22Rv1 (cell line): ENCODE measurements at regions not wholly inside any gene's neighbourhood (a gene's known extent, or its start where the extent isn't known, plus 50 kb on each side); places are given as distances from the start of the nearest gene placed in this dataset.
"Not testable (repeated sequence)": the region's sequence is repeated elsewhere in the genome, so short reads cannot be mapped to it uniquely, and the experiment has no call there.

ENCODE experiments used
- H3K27ac ChIP-seq: fragments of 450-650 bp; 2 replicates; pipeline ENCODE4 v1.5.1; 2017
- ZFX ChIP-seq: fragments of 450-650 bp; IDR thresholded peaks from 2 replicates; pipeline ENCODE4 v1.6.1; 2017; ENCODE audit warnings: antibody characterized with exemption, borderline replicate concordance
- TF ChIP-seq, protein P1 (sequence below): fragments of 450-650 bp; IDR thresholded peaks from 2 replicates; pipeline ENCODE4 v1.5.1; 2017; ENCODE audit warnings: mild to moderate bottlenecking

DNA sequence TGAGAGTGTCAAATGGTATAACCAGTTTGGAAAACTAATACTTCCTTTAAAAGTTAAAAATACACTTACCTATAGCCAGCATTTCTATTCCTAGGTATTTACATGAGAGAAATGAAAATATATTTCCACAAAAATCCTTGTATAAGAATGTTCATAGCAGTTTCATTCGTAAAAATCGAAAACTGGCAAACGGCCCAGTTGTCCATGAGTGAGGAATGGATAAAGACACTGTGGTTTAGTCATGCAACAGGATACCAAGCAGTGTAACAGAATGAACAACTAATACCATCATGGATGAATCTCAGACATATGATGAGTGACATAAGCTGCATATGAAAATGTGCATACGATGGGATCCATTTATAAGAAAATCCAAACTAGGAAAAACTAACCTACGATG, 136.7 kb downstream of the MACROH2A1 start:
- TF ChIP-seq, protein P1, sequence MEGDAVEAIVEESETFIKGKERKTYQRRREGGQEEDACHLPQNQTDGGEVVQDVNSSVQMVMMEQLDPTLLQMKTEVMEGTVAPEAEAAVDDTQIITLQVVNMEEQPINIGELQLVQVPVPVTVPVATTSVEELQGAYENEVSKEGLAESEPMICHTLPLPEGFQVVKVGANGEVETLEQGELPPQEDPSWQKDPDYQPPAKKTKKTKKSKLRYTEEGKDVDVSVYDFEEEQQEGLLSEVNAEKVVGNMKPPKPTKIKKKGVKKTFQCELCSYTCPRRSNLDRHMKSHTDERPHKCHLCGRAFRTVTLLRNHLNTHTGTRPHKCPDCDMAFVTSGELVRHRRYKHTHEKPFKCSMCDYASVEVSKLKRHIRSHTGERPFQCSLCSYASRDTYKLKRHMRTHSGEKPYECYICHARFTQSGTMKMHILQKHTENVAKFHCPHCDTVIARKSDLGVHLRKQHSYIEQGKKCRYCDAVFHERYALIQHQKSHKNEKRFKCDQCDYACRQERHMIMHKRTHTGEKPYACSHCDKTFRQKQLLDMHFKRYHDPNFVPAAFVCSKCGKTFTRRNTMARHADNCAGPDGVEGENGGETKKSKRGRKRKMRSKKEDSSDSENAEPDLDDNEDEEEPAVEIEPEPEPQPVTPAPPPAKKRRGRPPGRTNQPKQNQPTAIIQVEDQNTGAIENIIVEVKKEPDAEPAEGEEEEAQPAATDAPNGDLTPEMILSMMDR: no peak
- no peak for TF ChIP-seq ZFX
- no peak overlapping the region for H3K27ac ChIP-seq

DNA sequence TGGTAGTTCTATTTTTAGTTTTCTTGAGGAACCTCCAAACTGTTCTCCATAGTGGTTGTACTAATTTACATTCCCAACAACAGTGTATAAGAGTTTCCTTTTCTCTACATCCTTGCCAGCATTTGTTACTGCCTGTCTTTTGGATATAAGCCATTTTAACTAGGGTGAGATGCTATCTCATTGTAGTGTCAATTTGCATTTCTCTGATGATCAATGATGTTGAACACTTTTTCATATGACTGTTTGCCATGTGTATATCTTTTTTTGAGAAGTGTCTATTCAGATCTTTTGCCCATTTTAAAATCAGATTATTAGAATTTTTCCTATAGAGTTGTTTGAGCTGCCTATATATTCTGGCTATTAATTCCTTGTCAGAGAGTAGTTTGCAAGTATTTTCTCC, 138.9 kb downstream of the MACROH2A1 start:
- not testable (repeated sequence) for H3K27ac ChIP-seq

DNA sequence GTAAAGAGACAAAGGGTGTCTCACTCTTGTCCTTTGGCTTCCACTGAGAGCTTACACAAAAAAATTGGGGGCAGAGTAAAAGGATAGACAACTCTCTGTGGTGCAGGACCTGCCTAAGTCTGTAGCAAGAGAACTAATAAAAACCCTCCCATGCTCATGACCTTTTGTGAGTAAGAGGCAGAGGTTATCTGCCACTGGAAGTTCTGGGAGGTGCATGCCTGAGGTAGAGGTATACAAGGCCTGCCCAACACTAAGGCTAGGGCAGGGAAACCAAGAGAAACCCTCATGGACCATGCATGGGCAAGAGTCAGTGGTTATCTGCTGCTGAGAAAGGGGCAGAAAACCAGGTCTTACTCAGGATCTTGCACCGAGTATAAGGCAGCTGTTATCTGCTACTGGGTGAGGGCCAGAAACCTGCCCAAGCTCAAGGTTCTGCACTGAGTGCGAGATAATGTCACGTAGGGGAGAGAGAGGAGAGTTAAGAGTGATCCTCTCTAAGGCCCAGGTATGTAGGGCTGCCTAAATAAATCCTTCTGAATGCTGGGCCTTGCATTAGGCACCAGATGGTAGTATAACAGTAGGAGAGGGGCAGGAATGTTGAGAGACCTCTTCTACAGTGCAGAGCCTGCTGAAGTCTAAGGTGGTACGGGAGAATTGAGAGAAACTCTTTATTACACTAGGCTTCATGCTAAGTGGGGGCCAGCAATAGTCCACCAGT, 143.4 kb downstream of the MACROH2A1 start:
- TF ChIP-seq ZFX: no peak
- no peak overlapping the region for H3K27ac ChIP-seq

DNA sequence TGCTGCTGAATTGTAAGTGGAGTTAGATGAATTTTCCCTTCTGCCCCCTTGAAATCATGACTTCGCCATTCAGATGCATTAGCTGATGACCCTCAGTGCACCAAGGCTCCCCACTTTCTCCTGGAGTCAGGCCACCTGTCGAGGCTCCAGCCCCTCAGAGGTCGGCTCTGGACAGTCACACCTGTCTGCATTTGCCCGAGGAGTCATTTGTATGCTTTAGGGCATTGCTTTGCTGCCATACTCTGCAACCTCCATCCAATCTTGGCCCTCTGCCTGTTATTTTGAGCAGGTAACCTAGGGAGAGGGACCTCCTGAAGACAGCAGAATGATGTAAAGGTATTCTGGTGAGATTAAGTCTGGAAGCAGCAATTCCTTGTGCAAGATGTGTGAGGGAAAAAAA, 144.8 kb downstream of the MACROH2A1 start:
- no peak overlapping the region for H3K27ac ChIP-seq
- TF ChIP-seq, protein P1: no peak
- no peak for TF ChIP-seq ZFX

DNA sequence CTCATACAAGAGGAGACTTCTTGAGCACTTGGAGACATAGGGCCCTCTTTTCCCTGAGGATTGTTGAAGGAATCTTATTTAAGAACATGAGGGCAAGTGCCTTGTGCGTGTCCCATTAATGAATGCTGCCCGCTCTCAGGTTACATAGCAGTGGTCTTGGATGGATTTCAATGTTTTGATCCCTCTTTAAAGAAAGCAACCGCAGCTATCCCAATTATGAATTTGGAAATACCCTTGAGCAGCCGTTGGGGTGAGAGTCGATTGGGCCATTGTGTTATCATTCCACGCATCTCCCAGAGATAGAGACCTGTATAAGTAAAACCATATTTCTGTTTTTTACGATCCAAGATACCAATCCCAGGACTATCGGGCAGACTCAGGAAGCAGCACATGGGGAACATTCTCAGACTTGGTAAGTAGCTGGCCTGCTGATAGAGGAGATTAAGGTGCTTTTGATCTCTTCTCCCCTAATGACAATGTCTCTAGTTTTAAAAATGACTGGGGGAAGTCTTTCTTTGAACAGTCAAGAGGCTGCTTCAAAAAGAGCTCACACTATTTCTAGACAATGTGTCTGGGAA, 145.3 kb downstream of the MACROH2A1 start:
- no peak overlapping the region for H3K27ac ChIP-seq
- TF ChIP-seq ZFX: no peak
- TF ChIP-seq, protein P1: no peak

DNA sequence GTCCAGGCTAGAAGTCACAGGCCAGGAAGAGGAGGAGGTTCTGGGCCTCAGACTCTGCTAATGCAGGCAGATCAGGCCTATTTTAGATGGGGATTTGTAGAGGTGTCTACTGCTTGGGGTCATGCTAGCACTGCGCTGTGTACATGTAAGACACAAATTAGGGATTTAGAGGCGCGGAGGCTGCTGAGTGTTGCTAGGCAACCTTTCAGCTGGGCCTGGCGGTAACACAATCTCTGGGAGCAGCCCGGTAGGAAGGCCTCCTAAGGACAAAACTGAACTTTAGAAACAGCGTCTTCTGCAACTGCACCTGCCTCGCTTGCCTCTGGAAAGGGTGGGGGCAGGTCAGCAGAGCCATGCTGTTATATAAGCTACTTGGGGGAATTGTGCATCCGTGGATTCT, 147.9 kb downstream of the MACROH2A1 start:
- no peak for TF ChIP-seq ZFX
- TF ChIP-seq, protein P1: no peak
- no peak overlapping the region for H3K27ac ChIP-seq

DNA sequence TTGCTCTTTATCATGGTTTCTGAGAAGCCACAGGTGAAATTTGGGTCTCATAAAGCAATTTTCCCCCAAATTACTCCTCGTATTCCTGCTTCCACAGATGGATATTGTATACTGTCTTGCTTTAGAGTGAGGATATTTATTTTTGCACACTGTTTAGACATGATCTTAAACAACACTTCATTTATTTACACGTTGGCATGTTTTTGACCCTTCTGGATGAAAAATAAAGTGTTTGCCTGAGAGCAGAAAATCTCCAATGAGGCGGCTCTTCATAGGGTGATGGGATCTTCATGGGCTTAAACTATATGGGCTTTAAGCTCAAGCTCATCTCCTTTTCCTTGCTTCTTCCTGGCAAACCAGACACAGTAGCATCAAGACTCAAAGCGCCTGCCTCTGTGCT, 148.4 kb downstream of the MACROH2A1 start:
- TF ChIP-seq ZFX: no peak
- TF ChIP-seq, protein P1: no peak
- H3K27ac ChIP-seq: no peak overlapping the region

DNA sequence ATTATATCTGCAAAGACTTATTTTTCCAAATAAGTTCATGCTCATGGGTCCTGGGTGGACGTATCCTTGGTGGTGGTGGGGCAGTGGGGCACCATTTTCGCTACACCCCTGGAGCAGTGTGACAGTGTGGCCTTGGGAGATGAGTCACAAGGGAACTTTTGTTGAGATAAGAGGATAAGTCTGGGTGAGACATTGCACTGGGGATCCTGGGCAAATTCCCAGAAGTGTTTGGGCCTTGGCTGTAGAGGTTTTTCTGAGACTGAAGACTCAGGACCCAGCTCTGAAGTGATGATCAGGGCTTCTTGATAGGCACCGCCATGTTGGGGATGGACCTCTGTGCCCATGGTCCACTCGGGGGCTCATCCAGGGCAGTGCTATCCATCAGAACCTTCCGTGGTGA, 149.4 kb downstream of the MACROH2A1 start:
- H3K27ac ChIP-seq: no peak overlapping the region
- TF ChIP-seq ZFX: no peak
- TF ChIP-seq, protein P1: no peak
